ENCODE measurements at regions not wholly inside any gene's neighbourhood (a gene's known extent, or its start where the extent isn't known, plus 50 kb on each side); places are given as distances from the start of the nearest gene placed in this dataset.

DNA sequence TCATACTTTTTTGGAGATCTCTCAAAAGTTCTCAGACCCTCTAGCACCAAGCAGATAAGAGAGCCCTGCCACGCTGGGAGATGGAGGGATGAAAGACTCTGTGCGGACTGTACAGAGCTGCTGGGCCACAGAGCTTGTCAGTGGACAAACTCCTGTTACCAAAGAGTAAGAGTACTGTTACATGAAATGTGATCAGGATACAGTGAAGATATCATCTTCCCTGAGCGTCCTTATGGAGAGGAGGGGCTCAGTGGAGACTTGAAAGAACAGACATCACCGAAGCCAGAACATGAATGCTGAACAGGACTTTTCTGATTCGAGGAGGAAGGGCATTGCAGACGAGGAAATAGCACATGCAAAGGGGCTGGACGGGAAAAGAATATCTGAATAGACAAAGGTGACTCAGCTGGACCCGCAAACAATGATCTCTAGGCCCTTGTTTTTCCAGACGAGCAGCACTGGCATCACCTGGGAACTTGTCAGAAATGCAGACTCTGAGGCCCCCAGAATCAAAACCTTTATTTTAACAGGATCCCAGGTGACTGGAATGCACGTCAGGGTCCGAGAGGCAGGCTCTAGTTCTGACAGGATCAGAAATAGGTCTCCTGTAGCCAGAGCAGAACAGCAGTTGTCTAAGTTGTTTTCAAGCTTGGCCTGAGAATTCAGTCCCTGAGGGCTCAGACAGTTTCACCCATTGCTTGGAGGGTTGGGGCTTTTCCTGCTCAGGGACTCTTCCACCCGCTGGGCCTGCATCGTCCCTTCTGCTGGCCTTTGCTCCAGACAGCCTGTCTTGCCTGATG lies 277.9 kb downstream of the RPLP1 start:
- Histone ChIP-seq H3K9ac (ENCODE audit: low read depth, low read length) (no peak overlapping the region), H3K36me3 (ENCODE audit: insufficient read depth, low read length) (no peaks in the 10 kb centered on the region), H3K4me1 (ENCODE audit: control insufficient read depth, insufficient read depth, low read length) (no peaks in the 10 kb centered on the region), H3K4me3 (ENCODE audit: low read length) (no peak overlapping the region), H3K9me3 (replicated peaks; ENCODE audit: low read length) (no peaks in the 10 kb centered on the region), H3K4me2 (ENCODE audit: low read length) (no peak overlapping the region), H3K27me3 (ENCODE audit: control insufficient read depth, insufficient read depth, low read length) (peaks cover 77% of the 10 kb centered on the region)

DNA sequence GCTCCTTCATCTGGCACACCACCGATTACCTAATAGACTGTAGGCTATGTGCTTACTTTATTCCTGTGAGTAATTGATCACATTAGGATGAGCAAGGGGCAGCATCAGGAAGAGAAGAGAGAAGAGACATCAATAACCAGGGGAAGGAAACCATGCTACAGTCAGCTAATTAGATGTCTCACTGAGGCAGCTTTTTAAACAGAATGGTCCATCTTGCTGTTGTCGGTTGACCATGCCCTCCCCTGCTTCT lies 278.4 kb downstream of the RPLP1 start:
- H3K4me2 ChIP-seq (ENCODE audit: low read length), result no peak overlapping the region
- H3K27me3 ChIP-seq (ENCODE audit: control insufficient read depth, insufficient read depth, low read length), result peaks cover 77% of the 10 kb centered on the region
- no peaks in the 10 kb centered on the region for H3K36me3 ChIP-seq (ENCODE audit: insufficient read depth, low read length)
- no peaks in the 10 kb centered on the region for H3K9me3 ChIP-seq (replicated peaks; ENCODE audit: low read length)
- no peak overlapping the region for H3K4me3 ChIP-seq (ENCODE audit: low read length)
- no peak overlapping the region for H3K9ac ChIP-seq (ENCODE audit: low read depth, low read length)
- H3K4me1 ChIP-seq (ENCODE audit: control insufficient read depth, insufficient read depth, low read length), result no peaks in the 10 kb centered on the region

DNA sequence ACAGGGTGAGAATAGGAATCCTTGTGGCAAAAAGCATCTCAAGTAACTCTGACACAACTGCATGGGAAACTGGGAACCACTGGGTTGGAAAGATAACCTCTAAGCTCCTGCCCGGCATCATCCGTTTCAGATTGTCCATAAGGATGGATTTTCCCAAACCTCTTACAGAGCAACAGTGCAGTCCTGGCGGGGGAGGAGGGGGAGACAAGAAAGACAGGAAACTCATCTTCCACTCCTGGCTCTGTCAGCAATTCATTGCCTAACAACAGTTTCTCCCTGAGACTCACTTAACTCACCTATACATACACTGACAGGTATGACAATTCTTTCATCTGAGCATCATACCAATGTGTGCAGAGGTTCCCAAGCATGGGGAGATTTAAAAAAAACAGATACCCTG lies 279.0 kb downstream of the RPLP1 start:
- Histone ChIP-seq H3K4me3 (ENCODE audit: low read length) (no peak overlapping the region), H3K36me3 (ENCODE audit: insufficient read depth, low read length) (no peaks in the 10 kb centered on the region), H3K9ac (ENCODE audit: low read depth, low read length) (no peak overlapping the region), H3K9me3 (replicated peaks; ENCODE audit: low read length) (no peaks in the 10 kb centered on the region), H3K4me2 (ENCODE audit: low read length) (no peak overlapping the region), H3K27me3 (ENCODE audit: control insufficient read depth, insufficient read depth, low read length) (peaks cover 77% of the 10 kb centered on the region), H3K4me1 (ENCODE audit: control insufficient read depth, insufficient read depth, low read length) (no peaks in the 10 kb centered on the region)

DNA sequence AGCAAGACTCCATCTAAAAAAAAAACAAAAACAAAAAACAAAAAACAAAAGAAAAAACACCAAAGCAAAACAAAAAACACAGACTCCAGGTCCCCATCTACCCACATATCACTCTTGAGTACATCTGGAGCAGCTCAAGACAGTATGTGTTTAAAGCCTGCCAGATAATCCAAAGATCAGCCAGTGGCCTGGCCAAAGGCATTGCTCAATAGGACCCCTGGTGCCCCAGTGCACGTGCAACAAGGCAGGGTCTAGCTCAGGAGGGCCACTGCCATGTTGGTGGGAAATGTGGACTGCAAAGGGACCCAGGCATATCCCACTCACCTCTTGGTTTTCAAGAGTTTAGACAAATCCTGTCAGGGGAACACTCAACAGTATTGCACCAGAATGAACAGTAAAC lies 279.5 kb downstream of the RPLP1 start:
- H3K36me3 ChIP-seq (ENCODE audit: insufficient read depth, low read length), result no peaks in the 10 kb centered on the region

DNA sequence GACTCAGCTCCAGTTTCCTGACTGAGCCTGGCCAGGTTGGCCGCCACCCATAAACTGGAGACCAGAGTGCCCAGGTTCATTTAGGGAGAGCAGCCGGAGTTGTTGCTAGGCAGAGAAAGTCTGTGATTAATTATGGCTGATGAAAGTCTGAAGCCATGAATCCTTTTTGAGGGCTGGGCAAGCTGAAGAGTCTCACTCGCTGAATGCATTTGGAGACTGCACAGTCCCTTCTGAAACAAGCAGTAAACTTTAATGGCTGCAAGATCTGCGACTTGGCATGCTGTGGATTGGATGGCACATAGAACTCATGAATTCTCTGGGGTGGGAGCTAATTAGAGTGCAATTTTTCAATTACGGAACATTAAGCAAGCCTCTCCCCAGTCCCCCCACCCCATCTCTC lies 282.1 kb downstream of the RPLP1 start:
- Histone ChIP-seq H3K9me3 (replicated peaks; ENCODE audit: low read length) (no peaks in the 10 kb centered on the region), H3K4me3 (ENCODE audit: low read length) (no peak overlapping the region), H3K9ac (ENCODE audit: low read depth, low read length) (no peak overlapping the region), H3K27me3 (ENCODE audit: control insufficient read depth, insufficient read depth, low read length) (peaks cover 84% of the 10 kb centered on the region), H3K36me3 (ENCODE audit: insufficient read depth, low read length) (no peaks in the 10 kb centered on the region), H3K4me1 (ENCODE audit: control insufficient read depth, insufficient read depth, low read length) (no peaks in the 10 kb centered on the region), H3K4me2 (ENCODE audit: low read length) (no peak overlapping the region)

More for the DNA sequence above, 279.5 kb downstream of the RPLP1 start:
- peaks cover 78% of the 10 kb centered on the region for H3K27me3 ChIP-seq (ENCODE audit: control insufficient read depth, insufficient read depth, low read length)
- H3K4me3 ChIP-seq (ENCODE audit: low read length), result no peak overlapping the region
- H3K9me3 ChIP-seq (replicated peaks; ENCODE audit: low read length), result no peaks in the 10 kb centered on the region
- H3K9ac ChIP-seq (ENCODE audit: low read depth, low read length), result no peak overlapping the region
- no peak overlapping the region for H3K4me2 ChIP-seq (ENCODE audit: low read length)
- no peaks in the 10 kb centered on the region for H3K4me1 ChIP-seq (ENCODE audit: control insufficient read depth, insufficient read depth, low read length)

DNA sequence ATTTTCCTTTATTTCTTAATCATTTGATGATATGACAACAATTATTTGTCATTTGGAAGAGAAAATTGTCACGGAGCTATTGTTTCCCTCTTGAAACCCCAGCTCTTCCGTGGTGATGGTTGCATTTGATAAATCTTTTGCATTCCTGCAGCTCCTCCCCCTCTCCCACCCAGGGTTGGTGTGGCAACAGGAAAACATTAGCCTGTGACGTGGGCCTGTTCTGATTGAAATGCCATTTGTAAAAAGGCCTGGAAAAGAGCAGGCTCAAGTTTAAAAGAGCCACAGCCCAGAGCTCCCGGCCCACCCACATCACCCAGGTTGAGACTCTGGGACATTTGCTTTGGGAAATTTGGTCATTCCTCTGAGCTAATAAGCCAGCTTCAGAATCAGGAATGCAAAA lies 282.5 kb downstream of the RPLP1 start:
- Histone ChIP-seq H3K9ac (ENCODE audit: low read depth, low read length) (no peak overlapping the region), H3K4me1 (ENCODE audit: control insufficient read depth, insufficient read depth, low read length) (no peaks in the 10 kb centered on the region), H3K36me3 (ENCODE audit: insufficient read depth, low read length) (no peaks in the 10 kb centered on the region), H3K4me3 (ENCODE audit: low read length) (no peak overlapping the region), H3K9me3 (replicated peaks; ENCODE audit: low read length) (peaks cover under 1% of the 10 kb centered on the region), H3K27me3 (ENCODE audit: control insufficient read depth, insufficient read depth, low read length) (peaks cover 85% of the 10 kb centered on the region), H3K4me2 (ENCODE audit: low read length) (no peak overlapping the region)

DNA sequence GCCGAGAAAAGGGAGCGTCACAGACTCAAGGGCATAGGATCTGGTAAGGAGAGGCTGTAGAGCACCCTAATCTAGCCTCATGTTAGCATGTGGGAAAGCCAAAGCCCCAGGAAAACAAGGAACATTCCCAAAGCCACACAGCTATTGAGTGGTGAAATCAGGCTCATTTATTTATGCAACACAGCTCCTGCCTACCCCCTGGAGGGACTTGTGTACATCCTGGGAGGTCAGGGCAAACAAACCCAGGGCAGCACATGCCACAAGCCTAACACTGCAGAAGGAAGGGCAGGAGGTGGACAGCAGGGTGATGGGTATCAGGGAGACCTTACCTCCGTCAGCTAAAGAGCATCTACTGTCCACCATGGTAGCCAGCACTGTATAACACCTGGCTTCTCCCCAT lies 283.5 kb downstream of the RPLP1 start:
- Histone ChIP-seq H3K4me1 (ENCODE audit: control insufficient read depth, insufficient read depth, low read length) (no peaks in the 10 kb centered on the region), H3K9me3 (replicated peaks; ENCODE audit: low read length) (peaks cover 8% of the 10 kb centered on the region), H3K9ac (ENCODE audit: low read depth, low read length) (no peak overlapping the region), H3K27me3 (ENCODE audit: control insufficient read depth, insufficient read depth, low read length) (peaks cover 81% of the 10 kb centered on the region), H3K36me3 (ENCODE audit: insufficient read depth, low read length) (no peaks in the 10 kb centered on the region), H3K4me3 (ENCODE audit: low read length) (no peak overlapping the region), H3K4me2 (ENCODE audit: low read length) (no peak overlapping the region)

DNA sequence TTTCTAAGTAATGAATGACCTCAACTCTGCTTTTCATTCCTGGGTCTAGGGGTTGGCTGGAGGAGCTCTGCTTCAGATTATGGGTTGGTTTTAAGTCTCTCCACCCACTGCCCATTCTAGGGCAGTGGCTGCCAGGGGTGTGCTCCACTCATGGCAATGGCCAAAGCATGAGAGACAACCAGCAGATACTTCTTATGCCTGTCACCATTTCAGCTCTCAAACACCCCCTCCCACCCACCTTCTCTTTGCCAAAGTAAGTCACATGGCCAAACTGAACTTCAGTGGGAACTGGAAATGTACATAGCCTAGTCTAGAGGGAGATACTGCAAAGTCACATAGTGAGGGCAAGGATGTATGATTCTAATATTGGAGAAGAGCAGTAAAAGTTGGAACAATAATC lies 285.3 kb downstream of the RPLP1 start:
- Histone ChIP-seq H3K9ac (ENCODE audit: low read depth, low read length) (no peak overlapping the region), H3K4me1 (ENCODE audit: control insufficient read depth, insufficient read depth, low read length) (no peaks in the 10 kb centered on the region), H3K36me3 (ENCODE audit: insufficient read depth, low read length) (no peaks in the 10 kb centered on the region), H3K27me3 (ENCODE audit: control insufficient read depth, insufficient read depth, low read length) (peaks cover 83% of the 10 kb centered on the region), H3K4me2 (ENCODE audit: low read length) (no peak overlapping the region), H3K4me3 (ENCODE audit: low read length) (no peak overlapping the region), H3K9me3 (replicated peaks; ENCODE audit: low read length) (peaks cover 8% of the 10 kb centered on the region)

DNA sequence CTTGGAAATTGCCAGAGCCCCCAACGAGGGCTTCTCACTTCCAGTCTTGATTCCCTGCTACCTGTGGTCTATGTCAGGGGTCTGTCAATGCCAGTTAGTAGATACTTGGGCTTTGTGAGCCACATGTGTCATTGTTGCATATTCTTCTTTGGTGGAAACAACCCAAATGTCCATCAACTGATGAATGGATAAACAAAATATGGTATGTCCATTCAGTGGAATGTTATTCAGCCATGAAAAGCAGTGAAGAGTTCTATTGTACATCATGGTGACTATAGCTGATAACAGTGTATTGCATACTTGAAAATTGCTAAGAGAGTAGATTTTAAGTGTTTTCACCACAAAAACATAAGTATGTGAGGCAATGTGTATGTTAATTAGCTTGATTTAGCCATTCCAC lies 288.1 kb downstream of the RPLP1 start:
- Histone ChIP-seq H3K4me1 (ENCODE audit: control insufficient read depth, insufficient read depth, low read length) (no peaks in the 10 kb centered on the region), H3K9ac (ENCODE audit: low read depth, low read length) (no peak overlapping the region), H3K4me2 (ENCODE audit: low read length) (no peak overlapping the region), H3K36me3 (ENCODE audit: insufficient read depth, low read length) (no peaks in the 10 kb centered on the region), H3K4me3 (ENCODE audit: low read length) (no peak overlapping the region), H3K9me3 (replicated peaks; ENCODE audit: low read length) (peaks cover 8% of the 10 kb centered on the region), H3K27me3 (ENCODE audit: control insufficient read depth, insufficient read depth, low read length) (peaks cover 80% of the 10 kb centered on the region)

DNA sequence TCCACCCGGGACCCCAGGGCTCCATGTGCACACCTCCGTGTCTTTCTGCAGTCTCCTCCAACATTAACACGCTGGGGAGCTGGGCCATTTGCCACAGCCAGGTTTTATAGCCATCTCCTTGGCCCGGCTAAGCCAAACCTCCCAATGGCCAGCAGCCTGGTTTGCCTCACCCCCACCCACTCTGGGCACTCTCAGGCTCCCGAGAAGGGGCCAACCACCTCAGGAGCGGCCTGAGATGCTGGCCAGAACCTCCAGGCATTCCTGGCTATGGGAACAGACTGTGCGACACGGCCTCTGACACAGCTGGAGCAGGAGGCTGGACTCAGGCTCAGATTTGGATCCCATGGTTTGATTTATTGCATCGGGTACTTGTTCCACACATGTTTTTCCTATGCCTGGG lies 289.7 kb downstream of the RPLP1 start:
- no peak overlapping the region for H3K4me2 ChIP-seq (ENCODE audit: low read length)

DNA sequence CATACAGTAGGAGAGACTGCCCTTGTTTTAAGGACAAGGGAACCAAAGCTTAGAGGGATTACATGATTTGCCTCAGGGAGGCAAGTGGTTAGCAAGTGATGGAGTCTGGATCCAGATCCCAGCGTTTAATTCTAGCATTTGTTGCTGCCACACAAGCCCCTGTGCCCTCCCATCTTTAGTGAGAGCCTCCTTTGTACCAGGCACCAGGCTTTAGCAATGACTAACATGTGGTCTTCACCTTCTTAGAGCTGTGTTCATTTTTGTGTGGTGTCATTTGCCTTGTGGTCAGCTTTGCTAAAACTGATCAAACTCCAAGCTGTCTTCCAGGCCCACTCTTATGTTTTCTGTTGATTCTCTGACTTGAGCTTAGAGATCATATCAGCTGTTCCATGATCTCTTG lies 290.5 kb downstream of the RPLP1 start:
- Histone ChIP-seq H3K9ac (ENCODE audit: low read depth, low read length) (no peak overlapping the region), H3K27me3 (ENCODE audit: control insufficient read depth, insufficient read depth, low read length) (peaks cover 67% of the 10 kb centered on the region), H3K36me3 (ENCODE audit: insufficient read depth, low read length) (no peaks in the 10 kb centered on the region), H3K9me3 (replicated peaks; ENCODE audit: low read length) (peaks cover 8% of the 10 kb centered on the region), H3K4me1 (ENCODE audit: control insufficient read depth, insufficient read depth, low read length) (no peaks in the 10 kb centered on the region), H3K4me2 (ENCODE audit: low read length) (no peak overlapping the region), H3K4me3 (ENCODE audit: low read length) (no peak overlapping the region)

More for the DNA sequence above, 289.7 kb downstream of the RPLP1 start:
- H3K9ac ChIP-seq (ENCODE audit: low read depth, low read length), result no peak overlapping the region
- H3K36me3 ChIP-seq (ENCODE audit: insufficient read depth, low read length), result no peaks in the 10 kb centered on the region
- no peaks in the 10 kb centered on the region for H3K4me1 ChIP-seq (ENCODE audit: control insufficient read depth, insufficient read depth, low read length)
- H3K4me3 ChIP-seq (ENCODE audit: low read length), result no peak overlapping the region
- H3K27me3 ChIP-seq (ENCODE audit: control insufficient read depth, insufficient read depth, low read length), result peaks cover 73% of the 10 kb centered on the region
- peaks cover 8% of the 10 kb centered on the region for H3K9me3 ChIP-seq (replicated peaks; ENCODE audit: low read length)

DNA sequence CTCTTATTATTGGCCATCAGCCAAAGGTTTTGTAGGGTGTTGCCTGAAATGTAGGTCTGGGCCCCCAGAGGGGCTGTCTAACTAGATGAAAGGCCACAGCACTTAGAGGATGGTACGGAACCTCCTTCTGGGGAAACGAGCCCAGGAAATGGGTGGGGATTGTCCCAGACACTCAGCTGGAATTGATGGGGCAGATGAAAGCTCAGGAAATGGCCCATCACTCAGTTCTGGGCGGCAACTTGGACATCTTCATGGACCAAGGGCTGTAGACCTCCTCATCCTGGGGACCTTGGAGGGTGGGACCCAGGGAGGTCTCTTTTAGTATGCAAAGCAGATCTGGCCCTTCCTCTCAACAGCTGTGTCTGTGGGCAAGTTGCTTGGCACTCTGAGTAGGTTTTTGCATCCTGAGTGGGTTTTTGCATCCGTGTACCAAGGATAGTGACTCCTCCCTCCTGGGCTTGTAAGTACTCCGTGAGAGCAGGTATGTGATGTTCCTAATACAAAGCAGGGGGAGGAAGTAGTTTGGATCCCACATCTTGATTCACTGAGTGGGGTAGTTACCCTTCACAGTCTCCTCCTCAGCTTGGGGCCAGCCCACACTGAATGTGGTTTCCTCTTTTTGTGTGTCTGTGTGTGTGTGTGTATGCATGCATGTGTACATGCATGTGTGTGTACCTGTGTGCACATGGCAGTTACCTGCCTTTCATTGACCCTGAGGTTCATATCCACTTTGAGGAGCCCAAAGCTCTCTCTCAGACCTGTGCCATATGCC lies 292.0 kb downstream of the RPLP1 start:
- Histone ChIP-seq H3K27me3 (ENCODE audit: control insufficient read depth, insufficient read depth, low read length) (peaks cover 65% of the 10 kb centered on the region), H3K9me3 (replicated peaks; ENCODE audit: low read length) (peaks cover 8% of the 10 kb centered on the region)

More for the DNA sequence above, 292.0 kb downstream of the RPLP1 start:
- Histone ChIP-seq H3K4me1 (ENCODE audit: control insufficient read depth, insufficient read depth, low read length) (no peaks in the 10 kb centered on the region), H3K4me3 (ENCODE audit: low read length) (no peak overlapping the region), H3K9ac (ENCODE audit: low read depth, low read length) (no peak overlapping the region), H3K4me2 (ENCODE audit: low read length) (no peak overlapping the region), H3K36me3 (ENCODE audit: insufficient read depth, low read length) (no peaks in the 10 kb centered on the region)
